EL (cell line): ENCODE measurements at regions not wholly inside any gene's neighbourhood (a gene's known extent, or its start where the extent isn't known, plus 50 kb on each side); places are given as distances from the start of the nearest gene placed in this dataset.

ENCODE experiments used
- DNase-seq: peaks from one replicate; pipeline ENCODE4 v3.0.0-alpha.2; 2016

- no peak for DNase-seq
Observed at GRCh38 chrX:149992918-149993317, 54.6 kb upstream of the EOLA2 start.

- no peak for DNase-seq
Observed at GRCh38 chrX:149993989-149994388, 55.7 kb upstream of the EOLA2 start.

GRCh38 chrX:149996515-149996914 lies 58.2 kb upstream of the EOLA2 start:
- no peak for DNase-seq

- DNase-seq, result no peak
Observed at GRCh38 chrX:150005027-150005426, 66.7 kb upstream of the EOLA2 start.

GRCh38 chrX:150007356-150007755 lies 69.1 kb upstream of the EOLA2 start:
- no peak for DNase-seq

GRCh38 chrX:150012647-150013381 lies 74.5 kb upstream of the EOLA2 start:
- no peak for DNase-seq

GRCh38 chrX:150014525-150014924 lies 76.2 kb upstream of the EOLA2 start:
- no peak for DNase-seq

- no peak for DNase-seq
Observed at GRCh38 chrX:150017868-150018267, 79.6 kb upstream of the EOLA2 start.

GRCh38 chrX:150018931-150019361 lies 80.7 kb upstream of the EOLA2 start:
- DNase-seq, result peak; percentile 61

GRCh38 chrX:150028692-150029091 lies 90.4 kb upstream of the EOLA2 start:
- no peak for DNase-seq

- peak; percentile 83 for DNase-seq
Observed at GRCh38 chrX:150032742-150033141, 94.5 kb upstream of the EOLA2 start.

GRCh38 chrX:150034788-150035187 lies 96.5 kb upstream of the EOLA2 start:
- no peak for DNase-seq

GRCh38 chrX:150035531-150035930 lies 97.2 kb upstream of the EOLA2 start:
- DNase-seq, result peak; percentile 48

- peak; percentile 91 for DNase-seq
Observed at GRCh38 chrX:150036181-150036580, 97.9 kb upstream of the EOLA2 start.

- no peak for DNase-seq
Observed at GRCh38 chrX:150036641-150037040, 98.3 kb upstream of the EOLA2 start.

- DNase-seq, result peak; percentile 44
Observed at GRCh38 chrX:150037041-150037440, 98.8 kb upstream of the EOLA2 start.

GRCh38 chrX:150038315-150038714 lies 100.0 kb upstream of the EOLA2 start:
- DNase-seq, result peak; percentile 43

- DNase-seq, result peak; percentile 56
Observed at GRCh38 chrX:150038986-150039599, 100.8 kb upstream of the EOLA2 start.

- no peak for DNase-seq
Observed at GRCh38 chrX:150041208-150041607, 102.9 kb upstream of the EOLA2 start.

GRCh38 chrX:150044556-150044955 lies 106.3 kb upstream of the EOLA2 start:
- DNase-seq, result peak; percentile 40

GRCh38 chrX:150047818-150048217 lies 109.5 kb upstream of the EOLA2 start:
- no peak for DNase-seq

- DNase-seq, result peak; percentile 42
Observed at GRCh38 chrX:150049647-150050046, 111.4 kb upstream of the EOLA2 start.

GRCh38 chrX:150050387-150050786 lies 112.1 kb upstream of the EOLA2 start:
- DNase-seq, result no peak

GRCh38 chrX:150051096-150051495 lies 112.8 kb upstream of the EOLA2 start:
- DNase-seq, result no peak

GRCh38 chrX:150052226-150052625 lies 113.9 kb upstream of the EOLA2 start:
- no peak for DNase-seq
